Neural progenitor cell (in vitro differentiated cells): ENCODE measurements at regions not wholly inside any gene's neighbourhood (a gene's known extent, or its start where the extent isn't known, plus 50 kb on each side); places are given as distances from the start of the nearest gene placed in this dataset.

ENCODE experiments used
- DNase-seq: peaks from one replicate; pipeline ENCODE4 v3.0.0-alpha.2; 2016; ENCODE audit warnings: low spot score
- H2AFZ ChIP-seq: fragments of 200-600 bp; sonication (generic); replicated peaks from 2 replicates; pipeline ENCODE4 v1.6.1; 2016; ENCODE audit warnings: antibody characterized with exemption
- H3F3A ChIP-seq: fragments of 200-600 bp; sonication (generic); 2 replicates; pipeline ENCODE4 v1.6.1; 2016; ENCODE audit warnings: antibody characterized with exemption, low read depth
- H3K27ac ChIP-seq: fragments of 200-600 bp; sonication (generic); 2 replicates; pipeline ENCODE4 v1.5.1; 2016; ENCODE audit warnings: mild to moderate bottlenecking
- H3K27me3 ChIP-seq: fragments of 200-600 bp; sonication (generic); 2 replicates; pipeline ENCODE4 v1.6.1; 2016; ENCODE audit warnings: mild to moderate bottlenecking, moderate library complexity
- H3K36me3 ChIP-seq: fragments of 200-600 bp; sonication (generic); 2 replicates; pipeline ENCODE4 v1.5.1; 2016
- H3K4me1 ChIP-seq: fragments of 200-600 bp; sonication (generic); 2 replicates; pipeline ENCODE4 v1.6.1; 2016; ENCODE audit warnings: mixed run types
- H3K4me2 ChIP-seq: fragments of 200-600 bp; sonication (generic); 2 replicates; pipeline ENCODE4 v1.6.1; 2016
- H3K4me3 ChIP-seq: fragments of 200-600 bp; sonication (generic); 2 replicates; pipeline ENCODE4 v1.5.1; 2016
- H3K79me2 ChIP-seq: fragments of 200-600 bp; sonication (generic); 2 replicates; pipeline ENCODE4 v1.6.1; 2016; ENCODE audit warnings: low read depth
- H3K9ac ChIP-seq: fragments of 200-600 bp; sonication (generic); 2 replicates; pipeline ENCODE4 v1.6.1; 2016
- H3K9me3 ChIP-seq: fragments of 200-600 bp; sonication (generic); 2 replicates; pipeline ENCODE4 v1.5.1; 2016; ENCODE audit warnings: low read depth
- H4K20me1 ChIP-seq: fragments of 200-600 bp; sonication (generic); 2 replicates; pipeline ENCODE4 v1.6.1; 2016; ENCODE audit warnings: low read depth
- H3K27ac Mint-ChIP-seq: 3 replicates; pipeline ENCODE4 v1.8.0; 2021; ENCODE audit warnings: mixed read lengths
- H3K27me3 Mint-ChIP-seq: 2 replicates; pipeline ENCODE4 v1.8.0; 2022; ENCODE audit warnings: low read depth, mild to moderate bottlenecking, inconsistent platforms, moderate library complexity, mixed read lengths; ENCODE audit not compliant: insufficient read depth
- H3K36me3 Mint-ChIP-seq: 3 replicates; pipeline ENCODE4 v1.8.0; 2021; ENCODE audit warnings: mixed read lengths
- H3K4me1 Mint-ChIP-seq: 3 replicates; pipeline ENCODE4 v1.8.0; 2021; ENCODE audit warnings: mixed read lengths
- H3K4me3 Mint-ChIP-seq: 3 replicates; pipeline ENCODE4 v1.8.0; 2021; ENCODE audit warnings: mild to moderate bottlenecking, moderate library complexity, mixed read lengths
- H3K9me3 Mint-ChIP-seq: 3 replicates; pipeline ENCODE4 v1.8.0; 2020; ENCODE audit warnings: mixed read lengths
- EZH2 ChIP-seq: fragments of 200-600 bp; sonication (generic); IDR thresholded peaks from 2 replicates; pipeline ENCODE4 v1.6.1; 2017; ENCODE audit warnings: antibody characterized with exemption, mild to moderate bottlenecking, moderate library complexity
- EZH2phosphoT487 ChIP-seq: fragments of 200-600 bp; sonication (generic); IDR thresholded peaks from 2 replicates; pipeline ENCODE4 v1.6.1; 2017; ENCODE audit warnings: antibody characterized with exemption
- TF ChIP-seq, protein P1 (sequence below): fragments of 200-600 bp; sonication (generic); IDR thresholded peaks from 2 replicates; pipeline ENCODE4 v1.5.1; 2017; ENCODE audit warnings: antibody characterized with exemption, mild to moderate bottlenecking

DNA sequence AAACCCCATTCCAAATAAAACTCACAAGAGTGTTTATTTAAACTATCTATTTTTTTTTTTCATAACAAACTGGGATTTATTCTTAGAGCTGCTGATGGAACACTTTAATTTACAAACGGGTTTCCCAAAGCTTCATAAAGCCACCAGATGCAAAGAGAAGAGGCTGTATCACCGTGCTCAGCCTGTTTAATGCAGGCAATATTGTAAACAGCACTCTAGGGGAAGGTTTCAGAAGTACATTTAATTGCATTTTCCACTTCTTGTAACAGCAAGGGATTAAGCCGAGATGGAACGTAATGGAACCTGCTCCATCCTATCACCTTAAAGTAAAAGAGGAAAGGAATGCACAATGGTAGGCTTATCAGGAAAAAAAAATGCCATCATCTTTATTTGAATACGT is 550.6 kb upstream of the ARGLU1 start:
- peaks cover 3% of the 10 kb centered on the region for H3K27me3 Mint-ChIP-seq
- Histone ChIP-seq H3K27me3 (no peaks in the 10 kb centered on the region), H3K9me3 (no peaks in the 10 kb centered on the region), H3F3A (no peaks in the 10 kb centered on the region), H3K27ac (no peak overlapping the region), H3K4me2 (peak overlapping the region; percentile 11), H3K79me2 (no peaks in the 10 kb centered on the region), H3K4me1 (peaks cover 21% of the 10 kb centered on the region), H4K20me1 (no peaks in the 10 kb centered on the region), H3K9ac (no peak overlapping the region), H3K36me3 (no peaks in the 10 kb centered on the region), H2AFZ (no peak overlapping the region), H3K4me3 (no peak overlapping the region)
- H3K36me3 Mint-ChIP-seq: no peaks in the 10 kb centered on the region
- TF ChIP-seq, protein P1, sequence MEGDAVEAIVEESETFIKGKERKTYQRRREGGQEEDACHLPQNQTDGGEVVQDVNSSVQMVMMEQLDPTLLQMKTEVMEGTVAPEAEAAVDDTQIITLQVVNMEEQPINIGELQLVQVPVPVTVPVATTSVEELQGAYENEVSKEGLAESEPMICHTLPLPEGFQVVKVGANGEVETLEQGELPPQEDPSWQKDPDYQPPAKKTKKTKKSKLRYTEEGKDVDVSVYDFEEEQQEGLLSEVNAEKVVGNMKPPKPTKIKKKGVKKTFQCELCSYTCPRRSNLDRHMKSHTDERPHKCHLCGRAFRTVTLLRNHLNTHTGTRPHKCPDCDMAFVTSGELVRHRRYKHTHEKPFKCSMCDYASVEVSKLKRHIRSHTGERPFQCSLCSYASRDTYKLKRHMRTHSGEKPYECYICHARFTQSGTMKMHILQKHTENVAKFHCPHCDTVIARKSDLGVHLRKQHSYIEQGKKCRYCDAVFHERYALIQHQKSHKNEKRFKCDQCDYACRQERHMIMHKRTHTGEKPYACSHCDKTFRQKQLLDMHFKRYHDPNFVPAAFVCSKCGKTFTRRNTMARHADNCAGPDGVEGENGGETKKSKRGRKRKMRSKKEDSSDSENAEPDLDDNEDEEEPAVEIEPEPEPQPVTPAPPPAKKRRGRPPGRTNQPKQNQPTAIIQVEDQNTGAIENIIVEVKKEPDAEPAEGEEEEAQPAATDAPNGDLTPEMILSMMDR: no peak
- TF ChIP-seq EZH2phosphoT487 (no peak), EZH2 (no peak)
- H3K9me3 Mint-ChIP-seq: peaks cover 4% of the 10 kb centered on the region
- no peak overlapping the region for H3K4me3 Mint-ChIP-seq
- H3K27ac Mint-ChIP-seq: no peak overlapping the region
- peaks cover 6% of the 10 kb centered on the region for H3K4me1 Mint-ChIP-seq
- DNase-seq: peak; percentile 14

DNA sequence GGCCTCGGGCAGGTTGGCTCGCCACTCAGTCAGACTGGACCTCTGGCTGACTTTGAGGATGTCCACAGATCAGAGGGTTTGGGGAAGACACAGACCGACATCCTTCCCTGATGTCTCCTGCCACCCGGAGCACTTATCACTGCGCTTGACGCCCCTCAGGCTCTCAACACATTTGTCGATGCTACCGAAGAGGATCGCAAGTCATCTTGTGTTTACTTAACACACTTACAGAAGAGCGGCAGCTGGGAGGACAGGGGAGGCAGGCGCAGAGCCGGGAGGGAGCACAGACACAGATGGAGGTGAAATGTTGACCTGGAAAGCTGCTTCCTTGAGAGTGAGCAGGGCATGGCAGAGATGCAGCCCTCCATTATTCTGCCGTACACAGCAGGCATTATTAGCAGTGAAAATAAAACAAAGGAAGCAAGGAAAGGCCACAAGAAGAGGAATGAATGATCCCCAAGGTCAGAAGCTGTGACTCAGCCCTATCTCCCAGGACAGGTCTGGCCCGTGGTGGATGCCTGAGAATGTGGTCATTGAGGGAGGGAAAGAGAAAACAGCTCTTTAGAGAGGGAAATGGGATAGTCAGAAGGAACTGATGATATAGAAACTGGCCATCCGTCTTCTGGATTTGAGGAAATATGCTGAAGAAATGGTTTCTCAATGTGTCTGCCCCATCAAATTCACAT is 549.5 kb upstream of the ARGLU1 start:
- peaks cover 4% of the 10 kb centered on the region for H3K9me3 Mint-ChIP-seq
- H3K27ac ChIP-seq: no peak overlapping the region
- H3K79me2 ChIP-seq: no peaks in the 10 kb centered on the region
- no peak overlapping the region for H3K9ac ChIP-seq
- peaks cover 3% of the 10 kb centered on the region for H3K27me3 Mint-ChIP-seq
- peak overlapping the region; percentile 6 for H2AFZ ChIP-seq
- H3K4me3 Mint-ChIP-seq: no peak overlapping the region
- H3K27me3 ChIP-seq: no peaks in the 10 kb centered on the region
- H3F3A ChIP-seq: no peaks in the 10 kb centered on the region
- no peak overlapping the region for H3K4me3 ChIP-seq
- no peaks in the 10 kb centered on the region for H3K36me3 Mint-ChIP-seq
- H3K36me3 ChIP-seq: no peaks in the 10 kb centered on the region
- TF ChIP-seq, protein P1: no peak
- no peak for TF ChIP-seq EZH2
- no peak for TF ChIP-seq EZH2phosphoT487
- H3K4me2 ChIP-seq: no peak overlapping the region
- peaks cover 6% of the 10 kb centered on the region for H3K4me1 Mint-ChIP-seq
- no peaks in the 10 kb centered on the region for H3K9me3 ChIP-seq
- DNase-seq: no peak
- no peak overlapping the region for H3K27ac Mint-ChIP-seq
- no peaks in the 10 kb centered on the region for H4K20me1 ChIP-seq
- peaks cover 21% of the 10 kb centered on the region for H3K4me1 ChIP-seq

DNA sequence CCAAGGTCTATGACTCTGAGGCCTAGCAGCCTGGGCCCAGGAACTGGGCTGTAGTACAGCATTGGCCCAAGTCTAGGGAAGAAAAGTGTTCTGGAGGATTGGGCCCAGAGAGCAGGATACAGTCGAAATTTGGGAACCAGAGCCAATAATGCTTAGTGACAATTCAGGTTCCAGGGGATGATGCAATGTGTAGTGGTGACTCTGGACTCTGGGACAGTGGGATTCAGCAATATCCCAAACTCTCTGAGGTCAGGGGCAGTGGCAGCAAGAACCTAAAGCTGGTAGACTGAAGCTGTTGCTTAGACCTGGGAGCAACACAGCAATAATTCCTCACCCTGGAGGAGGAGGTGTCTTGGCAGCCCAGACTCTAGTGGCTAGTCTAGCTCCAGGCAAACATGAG is 545.5 kb upstream of the ARGLU1 start:
- no peak overlapping the region for H3K4me3 ChIP-seq
- DNase-seq: no peak
- no peaks in the 10 kb centered on the region for H4K20me1 ChIP-seq
- peaks cover 11% of the 10 kb centered on the region for H3K4me1 ChIP-seq
- no peaks in the 10 kb centered on the region for H3K27me3 ChIP-seq
- H3F3A ChIP-seq: no peaks in the 10 kb centered on the region
- H3K9me3 ChIP-seq: peaks cover 3% of the 10 kb centered on the region
- H3K9ac ChIP-seq: no peak overlapping the region
- Mint-ChIP-seq H3K36me3 (peaks cover 2% of the 10 kb centered on the region), H3K9me3 (peaks cover 19% of the 10 kb centered on the region), H3K4me3 (no peak overlapping the region), H3K4me1 (peaks cover 6% of the 10 kb centered on the region), H3K27me3 (no peaks in the 10 kb centered on the region), H3K27ac (no peak overlapping the region)
- H3K27ac ChIP-seq: no peak overlapping the region
- no peak overlapping the region for H2AFZ ChIP-seq
- no peaks in the 10 kb centered on the region for H3K36me3 ChIP-seq
- no peak overlapping the region for H3K4me2 ChIP-seq
- TF ChIP-seq, protein P1: no peak
- TF ChIP-seq EZH2: no peak
- no peak for TF ChIP-seq EZH2phosphoT487
- H3K79me2 ChIP-seq: no peaks in the 10 kb centered on the region
